ENCODE measurements at regions not wholly inside any gene's neighbourhood (a gene's known extent, or its start where the extent isn't known, plus 50 kb on each side); places are given as distances from the start of the nearest gene placed in this dataset.

DNA sequence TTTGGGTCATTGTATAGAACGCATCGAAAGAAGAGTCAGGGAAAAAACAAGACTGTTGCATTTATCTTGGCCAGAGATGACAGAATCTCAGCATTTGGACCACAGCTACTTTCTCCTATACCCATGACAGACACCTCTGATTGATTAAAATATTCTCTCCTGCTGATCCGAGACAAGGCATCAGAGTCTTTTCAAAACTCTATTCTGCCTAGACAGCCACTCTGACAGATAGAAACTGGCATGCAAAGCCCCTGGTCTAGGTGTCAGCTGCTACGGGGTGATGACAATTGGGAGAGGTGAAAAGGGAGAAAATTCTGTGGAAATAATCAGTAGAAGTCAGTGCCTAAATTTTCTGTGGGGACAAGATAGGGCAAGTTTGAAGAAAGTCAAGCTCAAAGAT is 152.2 kb downstream of the PIK3R1 start:
- no peak for TF ChIP-seq CTCF (IDR thresholded peaks at IDR 0.05)
- no peak for TF ChIP-seq POLR2A (IDR thresholded peaks at IDR 0.05)
- no peak for TF ChIP-seq EP300 (IDR thresholded peaks at IDR 0.05)
- TF ChIP-seq POLR2AphosphoS5 (IDR thresholded peaks at IDR 0.05) = no peak

Data from upper lobe of left lung (tissue), 4 donors.